ENCODE measurements at regions not wholly inside any gene's neighbourhood (a gene's known extent, or its start where the extent isn't known, plus 50 kb on each side); places are given as distances from the start of the nearest gene placed in this dataset.
A peak's percentile ranks its signal among the peaks of the same experiment; 100 is the strongest.

DNA sequence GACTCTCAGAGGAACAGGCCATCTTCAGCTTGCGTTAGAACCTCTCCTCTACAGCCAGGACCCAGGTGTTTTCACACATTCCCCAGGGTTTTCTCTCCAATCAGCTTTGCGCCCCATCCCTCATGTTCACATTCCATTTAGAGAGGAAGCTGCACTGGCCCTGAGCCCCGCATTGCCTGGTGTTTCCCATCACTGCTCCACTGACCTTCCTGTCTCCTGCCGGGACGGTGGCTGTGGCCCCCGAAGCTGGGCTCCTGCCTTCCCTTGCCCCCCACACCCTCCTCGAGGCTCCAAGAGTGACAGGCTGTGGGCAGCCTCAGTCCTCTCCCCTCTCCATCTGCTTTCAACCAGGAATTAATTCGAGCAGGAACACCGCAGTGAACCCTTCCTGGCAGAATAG is 357.3 kb downstream of the THBS2 start:
- no peak for DNase-seq

GRCh38 chr6:168895102-168895812 is 358.4 kb downstream of the THBS2 start:
- peak; percentile 79 for DNase-seq

DNA sequence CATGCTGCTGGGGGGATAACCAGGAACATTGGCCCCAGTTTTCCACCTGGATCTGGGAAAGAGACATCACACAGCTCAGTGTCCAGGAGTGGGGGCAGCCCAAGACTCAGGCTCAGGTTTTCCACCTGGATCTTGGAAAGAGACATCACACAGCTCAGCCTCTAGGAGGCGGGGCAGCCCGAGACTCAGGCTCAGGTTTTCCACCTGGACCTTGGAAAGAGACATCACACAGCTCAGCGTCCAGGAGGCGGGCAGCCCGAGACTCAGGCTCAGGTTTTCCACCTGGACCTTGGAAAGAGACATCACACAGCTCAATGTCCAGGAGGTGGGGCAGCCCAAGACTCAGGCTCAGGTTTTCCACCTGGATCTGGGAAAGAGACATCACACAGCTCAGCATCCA is 361.6 kb downstream of the THBS2 start:
- no peak for DNase-seq

GRCh38 chr6:168890981-168891365 is 362.7 kb downstream of the THBS2 start:
- DNase-seq = no peak

DNA sequence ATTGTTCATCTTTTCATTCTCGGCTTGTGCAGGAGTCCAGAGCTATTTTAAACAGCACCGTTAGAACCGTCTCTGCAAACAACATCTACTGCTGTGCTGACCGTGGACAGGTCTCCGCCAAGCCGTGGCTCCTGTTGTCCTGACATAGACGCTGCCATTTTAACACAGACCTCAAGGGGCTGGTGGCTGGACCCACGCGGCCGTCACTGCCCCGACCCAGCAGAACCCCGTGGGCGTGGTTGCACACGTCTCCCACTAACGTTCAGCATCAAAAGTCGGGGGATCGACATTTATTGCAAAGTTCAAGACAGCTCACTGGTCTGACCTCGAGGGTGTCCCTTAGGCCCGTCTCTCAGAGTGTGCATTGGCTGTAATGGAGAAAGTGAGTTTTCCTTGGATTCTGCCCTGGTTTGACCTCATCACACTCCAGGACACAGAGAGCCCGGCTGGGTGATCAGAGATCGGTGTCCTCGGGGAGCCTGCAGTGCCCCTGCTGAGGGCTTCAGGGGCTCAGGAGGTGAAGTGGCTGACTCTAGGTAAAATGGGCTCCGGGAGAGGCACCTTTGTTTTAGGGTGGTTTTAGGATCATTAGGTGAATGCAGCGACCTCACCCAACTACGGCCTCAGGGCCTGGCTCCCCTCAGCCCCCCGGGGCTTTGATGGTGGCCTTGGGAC is 363.2 kb downstream of the THBS2 start:
- DNase-seq = no peak

DNA sequence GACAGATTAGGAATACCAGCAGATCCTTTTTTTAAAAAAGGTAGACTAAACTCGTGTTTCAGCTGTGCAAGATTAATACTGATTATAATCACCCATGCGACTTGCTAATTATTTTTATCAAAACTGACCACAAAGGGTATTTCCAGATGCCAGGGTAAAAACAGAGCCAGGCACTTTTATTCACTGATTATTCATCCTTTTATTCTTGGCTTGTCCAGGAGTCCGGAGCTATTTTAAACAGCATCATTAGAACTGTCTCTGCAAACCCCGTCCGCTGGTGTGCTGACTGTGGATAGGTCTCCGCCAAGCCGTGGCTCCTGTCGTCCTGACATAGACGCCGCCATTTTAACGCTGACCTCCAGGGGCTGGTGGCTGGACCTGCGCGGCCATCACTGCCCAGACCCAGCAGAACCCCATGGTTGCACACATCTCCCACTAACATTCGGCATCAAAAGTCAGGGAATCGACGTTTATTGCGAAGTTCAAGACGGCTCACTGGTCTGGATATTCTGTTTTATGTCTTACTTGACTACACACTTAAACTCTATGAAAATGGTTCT is 364.8 kb downstream of the THBS2 start:
- DNase-seq = no peak

- no peak for DNase-seq
These were observed 365.5 kb downstream of the THBS2 start for GRCh38 chr6:168888102-168888501.

DNA sequence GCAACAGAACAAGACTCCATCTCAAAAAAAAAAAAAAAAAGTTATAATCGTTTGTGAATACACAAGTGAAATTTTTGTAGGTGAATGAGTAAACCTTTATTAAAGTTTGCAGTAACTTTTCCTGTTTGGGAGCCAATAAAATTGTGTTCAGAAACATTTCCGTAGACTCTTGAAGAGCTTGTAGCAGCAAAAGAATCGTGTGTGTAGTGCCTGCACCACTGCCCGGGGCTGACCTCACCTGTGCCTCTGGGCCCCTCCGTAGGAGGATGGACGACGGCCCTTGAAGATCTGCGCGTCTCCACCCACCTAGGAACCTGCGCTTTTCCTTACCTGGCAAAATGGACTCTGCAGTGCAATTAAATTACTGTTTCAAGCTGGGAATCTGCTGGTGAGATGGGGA is 366.0 kb downstream of the THBS2 start:
- no peak for DNase-seq

DNA sequence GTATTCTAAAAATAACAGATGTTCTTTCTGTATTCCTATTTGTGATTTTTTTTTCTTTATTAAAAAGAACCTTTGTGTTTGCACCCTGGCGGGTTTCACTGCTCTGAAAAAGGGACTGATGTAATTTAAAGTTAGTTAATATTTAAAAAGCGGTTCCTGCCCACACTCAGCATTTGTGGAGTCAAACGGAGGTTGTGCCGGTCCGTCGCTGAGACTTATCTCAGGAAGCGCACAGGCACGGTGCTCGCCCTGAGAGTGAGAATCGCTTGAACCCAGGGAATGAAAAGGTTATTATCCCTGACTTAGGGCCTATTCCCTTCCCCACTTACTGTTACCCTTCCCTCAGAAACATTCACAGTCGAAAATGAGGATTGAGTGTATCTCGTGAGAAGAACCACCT is 366.7 kb downstream of the THBS2 start:
- DNase-seq = no peak

- DNase-seq = no peak
These were observed 367.6 kb downstream of the THBS2 start for GRCh38 chr6:168885751-168886742.

DNA sequence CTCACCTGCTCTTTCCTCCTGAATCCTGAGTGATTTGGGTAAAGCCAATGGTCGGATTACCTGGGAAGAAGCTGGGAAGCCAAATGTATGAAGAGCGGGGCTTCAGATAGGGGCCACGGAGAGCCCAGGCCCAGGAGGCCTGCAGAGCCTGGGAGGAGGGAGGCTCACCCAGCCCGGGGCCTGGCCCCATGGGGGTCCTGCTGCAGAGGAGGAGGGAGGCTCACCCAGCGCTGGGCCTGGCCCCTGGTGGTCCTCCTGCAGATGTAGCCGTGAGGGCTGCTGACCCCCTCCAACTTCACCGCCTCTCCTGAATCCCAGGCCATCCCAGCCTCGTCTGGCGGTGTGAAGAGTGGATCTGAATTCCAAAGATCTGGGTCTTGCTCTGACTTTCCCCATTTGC is 368.4 kb downstream of the THBS2 start:
- no peak for DNase-seq

DNA sequence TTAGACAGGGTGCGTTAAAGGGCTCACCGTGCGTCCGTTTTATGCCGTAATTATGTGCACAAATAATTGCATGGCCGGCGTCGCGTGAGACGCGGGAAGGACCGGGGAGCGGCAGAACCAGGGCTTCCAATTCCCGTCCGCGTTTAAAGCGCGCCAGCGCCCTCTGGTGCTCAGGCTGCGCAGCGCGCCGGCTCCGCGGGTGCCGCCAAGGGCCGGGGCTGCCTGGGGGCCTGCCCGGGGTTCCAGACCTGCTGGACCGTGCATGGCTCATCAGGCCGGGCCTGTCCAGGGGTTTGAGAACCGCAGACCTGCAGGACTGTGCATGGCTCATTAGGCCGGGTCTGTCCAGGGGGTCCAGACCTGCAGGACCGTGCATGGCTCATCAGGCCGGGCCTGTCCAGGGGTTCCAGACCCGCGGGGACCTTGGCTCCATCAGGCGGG is 369.0 kb downstream of the THBS2 start:
- DNase-seq = peak; percentile 77

- DNase-seq = no peak
These were observed 369.5 kb downstream of the THBS2 start for GRCh38 chr6:168884050-168884645.

- DNase-seq = no peak
These were observed 370.1 kb downstream of the THBS2 start for GRCh38 chr6:168883410-168884049.

- no peak for DNase-seq
These were observed 373.4 kb downstream of the THBS2 start for GRCh38 chr6:168880271-168880670.

GRCh38 chr6:168877821-168878282 is 375.8 kb downstream of the THBS2 start:
- peak; percentile 94 for DNase-seq

GRCh38 chr6:168876956-168877355 is 376.7 kb downstream of the THBS2 start:
- DNase-seq = no peak

DNA sequence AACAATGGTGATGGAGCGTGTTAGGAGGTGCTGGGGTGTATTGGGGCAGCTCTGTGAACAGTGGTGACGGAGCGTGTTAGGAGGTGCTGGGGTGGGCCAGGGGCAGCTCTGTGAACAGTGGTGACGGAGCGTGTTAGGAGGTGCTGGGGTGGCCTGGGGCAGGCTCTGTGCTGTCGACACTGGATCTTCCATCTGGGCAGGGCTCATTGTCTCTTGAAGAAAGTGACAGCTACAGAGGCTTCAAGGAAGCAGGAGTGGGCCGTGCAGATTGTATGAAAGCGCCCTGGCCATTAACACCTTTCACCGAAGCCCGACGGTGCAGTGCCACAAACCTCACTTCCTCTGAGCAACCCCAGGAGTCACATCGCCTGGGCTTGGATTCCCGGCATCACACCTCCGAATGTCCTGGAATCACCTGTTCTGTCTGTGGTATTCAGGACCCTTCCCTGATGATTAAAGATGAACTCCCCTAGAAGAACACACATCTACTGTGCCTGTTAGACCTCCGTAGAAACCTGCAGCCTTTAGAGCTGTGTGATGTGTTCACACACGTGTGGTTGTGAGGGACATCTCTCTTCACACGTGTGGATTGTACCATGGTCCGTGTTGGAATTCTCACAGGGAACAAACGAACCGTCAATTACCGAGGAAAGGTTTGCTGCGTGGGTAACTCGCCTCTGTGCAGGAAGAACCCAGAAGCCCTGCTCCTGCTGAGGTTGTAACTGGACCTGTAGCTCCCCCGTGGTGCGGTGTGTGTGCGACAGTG is 377.7 kb downstream of the THBS2 start:
- no peak for DNase-seq

GRCh38 chr6:168874637-168875036 is 379.0 kb downstream of the THBS2 start:
- DNase-seq = no peak

DNA sequence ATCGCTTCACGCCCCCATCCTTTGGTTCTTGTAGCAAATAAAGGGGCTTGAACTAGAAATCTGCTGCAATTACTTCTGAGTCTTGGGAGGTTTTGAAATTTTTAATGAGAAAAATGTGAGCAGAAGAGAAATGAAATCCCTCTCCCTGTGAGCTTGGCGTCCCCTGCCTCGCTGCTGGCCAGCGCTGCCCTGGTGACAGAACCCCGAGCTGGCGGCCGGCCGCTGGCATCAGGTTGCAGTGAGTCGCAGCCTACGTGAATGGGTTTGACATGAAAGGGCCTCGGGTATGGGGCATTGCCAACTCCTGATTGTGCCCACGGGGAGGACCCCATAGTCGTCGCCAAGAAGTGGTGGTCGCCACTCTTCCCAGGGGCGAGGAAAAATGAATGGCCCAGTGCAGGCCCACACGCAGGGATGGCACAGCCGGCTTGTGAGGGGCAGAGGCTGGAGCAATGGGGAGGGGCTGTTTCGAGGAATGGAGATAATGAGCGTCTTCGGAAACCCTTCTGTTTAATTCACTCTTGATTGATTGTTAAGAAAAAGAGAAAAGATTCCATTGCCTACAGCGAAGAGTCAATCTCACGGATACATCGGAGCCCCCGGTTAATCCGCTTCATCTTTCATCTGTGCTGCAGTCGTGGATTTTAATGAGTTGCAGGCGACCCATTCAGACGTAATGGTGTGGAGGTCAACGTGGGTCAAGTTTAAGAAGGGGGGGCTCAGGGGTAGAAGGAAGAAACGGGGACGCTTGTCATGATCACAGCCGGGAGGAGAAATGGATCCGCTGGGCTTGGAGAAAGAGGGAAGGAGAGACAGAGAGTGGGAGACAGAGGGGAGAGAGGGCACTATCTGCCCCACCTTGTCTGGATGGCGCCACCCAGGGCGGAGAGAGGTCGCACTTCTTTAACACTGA is 380.1 kb downstream of the THBS2 start:
- DNase-seq = no peak

Data from NCI-H1092 treated with DMSO at 0.1 percent for 48 hours (cell line).